ENCODE measurements at regions not wholly inside any gene's neighbourhood (a gene's known extent, or its start where the extent isn't known, plus 50 kb on each side); places are given as distances from the start of the nearest gene placed in this dataset.

GRCh38 chr4:66840178-66840577, 705.1 kb downstream of the CENPC start:
- TF ChIP-seq, protein P1, sequence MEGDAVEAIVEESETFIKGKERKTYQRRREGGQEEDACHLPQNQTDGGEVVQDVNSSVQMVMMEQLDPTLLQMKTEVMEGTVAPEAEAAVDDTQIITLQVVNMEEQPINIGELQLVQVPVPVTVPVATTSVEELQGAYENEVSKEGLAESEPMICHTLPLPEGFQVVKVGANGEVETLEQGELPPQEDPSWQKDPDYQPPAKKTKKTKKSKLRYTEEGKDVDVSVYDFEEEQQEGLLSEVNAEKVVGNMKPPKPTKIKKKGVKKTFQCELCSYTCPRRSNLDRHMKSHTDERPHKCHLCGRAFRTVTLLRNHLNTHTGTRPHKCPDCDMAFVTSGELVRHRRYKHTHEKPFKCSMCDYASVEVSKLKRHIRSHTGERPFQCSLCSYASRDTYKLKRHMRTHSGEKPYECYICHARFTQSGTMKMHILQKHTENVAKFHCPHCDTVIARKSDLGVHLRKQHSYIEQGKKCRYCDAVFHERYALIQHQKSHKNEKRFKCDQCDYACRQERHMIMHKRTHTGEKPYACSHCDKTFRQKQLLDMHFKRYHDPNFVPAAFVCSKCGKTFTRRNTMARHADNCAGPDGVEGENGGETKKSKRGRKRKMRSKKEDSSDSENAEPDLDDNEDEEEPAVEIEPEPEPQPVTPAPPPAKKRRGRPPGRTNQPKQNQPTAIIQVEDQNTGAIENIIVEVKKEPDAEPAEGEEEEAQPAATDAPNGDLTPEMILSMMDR (IDR thresholded peaks at IDR 0.05) = no peak
- TF ChIP-seq POLR2A (IDR thresholded peaks at IDR 0.05) = no peak
